ENCODE measurements at regions not wholly inside any gene's neighbourhood (a gene's known extent, or its start where the extent isn't known, plus 50 kb on each side); places are given as distances from the start of the nearest gene placed in this dataset.
A peak's percentile ranks its signal among the peaks of the same experiment; 100 is the strongest.
"Not testable (repeated sequence)": the region's sequence is repeated elsewhere in the genome, so short reads cannot be mapped to it uniquely, and the experiment has no call there.

- DNase-seq = no peak
These were observed 63.8 kb downstream of the SLITRK2 start for GRCh38 chrX:145881175-145881995.

DNA sequence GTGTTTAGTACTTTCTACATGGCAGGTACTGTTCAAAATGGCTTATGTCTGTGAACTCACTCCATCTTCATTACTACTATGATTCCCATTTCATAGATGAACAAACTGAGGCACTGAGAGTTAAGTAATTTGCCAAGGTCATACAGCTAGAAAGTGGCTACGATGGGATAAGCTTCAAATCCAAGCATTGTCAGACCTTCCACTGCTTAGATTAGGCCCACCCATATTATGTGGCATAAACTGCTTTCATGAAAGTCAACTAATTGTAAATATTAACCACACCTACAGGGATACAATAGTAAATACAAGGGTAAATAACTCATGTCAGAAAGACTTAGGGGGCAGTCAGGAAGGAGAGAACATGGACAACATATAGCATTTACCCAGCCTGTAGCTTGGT is 68.8 kb downstream of the SLITRK2 start:
- no peak for DNase-seq

GRCh38 chrX:145910017-145910416 is 92.4 kb downstream of the SLITRK2 start:
- DNase-seq = no peak

DNA sequence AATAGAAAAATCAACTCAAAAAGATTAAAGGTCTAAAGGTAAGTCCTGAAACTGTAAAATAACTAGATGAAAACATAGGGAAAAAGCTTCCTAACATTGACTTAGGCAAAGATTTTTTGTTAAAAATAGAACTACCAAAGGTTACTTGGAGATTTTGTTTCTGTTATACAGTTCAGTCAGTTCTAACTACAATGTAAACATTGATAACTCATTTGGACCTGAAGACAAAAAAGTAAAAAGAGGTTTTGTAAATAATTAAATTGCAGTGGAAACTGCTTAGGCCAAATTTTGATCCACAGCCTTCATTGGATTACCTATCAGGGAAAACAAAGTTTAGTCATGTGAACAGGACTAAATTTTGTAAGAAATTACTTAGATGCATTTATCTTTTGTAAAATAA is 101.8 kb downstream of the SLITRK2 start:
- no peak for DNase-seq

GRCh38 chrX:145923376-145923775 is 105.7 kb downstream of the SLITRK2 start:
- DNase-seq = no peak

DNA sequence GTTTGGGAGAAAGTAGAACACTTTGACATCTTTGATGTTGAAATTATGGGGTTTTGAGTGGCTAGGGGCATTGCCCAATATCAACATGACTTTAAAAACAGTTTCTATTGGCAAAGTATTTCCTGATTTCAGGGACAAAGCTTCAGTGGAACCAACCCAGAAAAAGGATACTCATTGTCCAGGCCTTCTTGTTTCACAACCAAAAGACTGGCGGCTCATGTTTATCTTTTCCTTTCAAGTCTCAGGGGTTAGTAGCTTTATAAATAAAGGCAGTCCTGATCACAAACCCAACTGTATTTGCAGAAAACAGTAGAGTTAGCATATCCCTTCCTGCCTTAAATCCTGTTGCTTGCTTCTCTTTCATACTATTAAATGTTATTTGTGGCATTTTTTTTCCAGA is 119.1 kb downstream of the SLITRK2 start:
- no peak for DNase-seq

- no peak for DNase-seq
These were observed 131.4 kb downstream of the SLITRK2 start for GRCh38 chrX:145949056-145949455.

DNA sequence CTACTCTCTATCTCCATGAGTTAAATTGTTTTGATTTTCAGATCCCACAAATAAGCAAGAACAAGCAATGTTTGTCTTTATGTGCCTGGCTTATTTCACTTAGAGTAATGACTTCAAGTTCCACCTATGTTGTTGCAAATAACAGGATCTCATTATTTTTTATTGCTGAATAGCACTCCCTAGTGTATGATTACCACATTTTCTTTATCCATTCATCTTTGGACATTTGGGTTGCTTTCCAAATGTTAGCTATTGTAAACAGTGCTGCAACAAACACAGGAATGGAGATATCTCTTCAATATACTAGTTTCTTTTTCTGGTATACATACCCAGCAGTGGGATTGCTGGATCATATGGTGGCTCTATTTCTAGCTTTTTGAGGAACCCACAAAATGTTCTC is 136.0 kb downstream of the SLITRK2 start:
- DNase-seq = no peak

GRCh38 chrX:145990051-145990450 is 172.4 kb downstream of the SLITRK2 start:
- DNase-seq = no peak

DNA sequence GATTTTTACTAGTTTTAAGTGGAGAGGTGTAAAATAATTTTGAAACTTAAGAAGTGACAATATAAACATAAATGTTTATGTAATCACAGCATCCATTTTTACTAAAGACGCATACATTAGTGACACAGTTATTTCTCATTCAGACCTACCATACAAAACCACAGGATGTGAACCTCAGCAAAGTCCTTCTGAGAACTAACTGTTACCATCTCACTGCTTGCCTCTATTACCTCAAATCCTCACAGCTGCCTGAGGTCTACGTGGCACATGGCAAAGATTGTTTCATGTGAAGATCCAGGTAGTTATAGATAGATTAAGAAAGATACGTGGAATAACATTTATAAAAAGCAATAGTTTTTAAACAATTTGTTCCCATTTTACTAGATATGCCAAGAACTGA is 189.0 kb downstream of the SLITRK2 start:
- no peak for DNase-seq

DNA sequence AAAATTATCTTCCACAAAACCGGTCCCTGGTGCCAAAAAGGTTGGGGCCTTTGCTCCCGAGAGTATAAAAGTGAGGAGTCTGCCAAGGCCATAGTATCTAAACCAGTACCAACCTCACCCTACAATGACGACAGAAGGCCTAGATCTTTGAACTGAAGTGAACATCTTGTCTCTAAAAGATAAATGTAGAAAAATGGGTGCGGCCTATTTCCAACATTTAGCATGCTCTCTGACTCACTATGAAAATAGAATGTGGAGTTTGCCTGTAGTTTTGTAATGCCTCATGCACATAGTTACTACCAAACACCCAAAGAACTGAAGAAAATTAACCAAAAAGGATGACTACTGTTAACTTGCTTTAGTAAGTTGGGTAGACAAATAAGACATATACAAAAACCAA is 218.4 kb downstream of the SLITRK2 start:
- DNase-seq = no peak

- no peak for DNase-seq
These were observed 224.1 kb downstream of the SLITRK2 start for GRCh38 chrX:146041741-146042140.

DNA sequence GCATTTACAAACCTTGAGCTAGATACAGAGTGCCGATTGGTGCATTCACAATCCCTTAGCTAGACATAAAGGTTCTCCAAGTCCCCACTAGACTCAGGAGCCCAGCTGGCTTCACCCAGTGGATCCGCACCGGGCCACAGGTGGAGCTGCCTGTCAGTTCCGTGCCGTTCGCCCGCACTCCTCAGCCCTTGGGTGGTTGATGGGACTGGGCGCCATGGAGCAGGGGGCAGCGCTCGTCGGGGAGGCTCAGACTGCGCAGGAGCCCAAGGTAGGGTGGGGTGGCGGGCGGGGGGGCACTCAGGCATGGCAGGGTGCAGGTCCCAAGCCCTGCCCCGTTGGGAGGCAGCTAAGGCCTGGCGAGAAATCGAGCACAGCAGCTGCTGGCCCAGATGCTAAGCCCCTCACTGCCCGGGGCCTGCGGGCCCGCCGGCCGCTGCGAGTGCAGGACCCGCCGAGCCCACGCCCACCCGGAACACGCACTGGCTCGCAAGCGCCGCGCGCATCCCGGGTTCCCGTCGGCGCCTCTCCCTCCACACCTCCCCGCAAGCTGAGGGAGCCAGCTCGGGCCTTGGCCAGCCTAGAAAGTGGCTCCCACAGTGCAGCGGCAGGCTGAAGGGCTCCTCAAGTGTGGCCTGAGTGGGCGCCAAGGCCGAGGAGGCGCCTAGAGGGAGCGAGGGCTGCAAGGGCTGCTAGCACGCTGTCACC is 228.5 kb downstream of the SLITRK2 start:
- not testable (repeated sequence) for DNase-seq

- not testable (repeated sequence) for DNase-seq
These were observed 231.9 kb downstream of the SLITRK2 start for GRCh38 chrX:146049568-146049967.

DNA sequence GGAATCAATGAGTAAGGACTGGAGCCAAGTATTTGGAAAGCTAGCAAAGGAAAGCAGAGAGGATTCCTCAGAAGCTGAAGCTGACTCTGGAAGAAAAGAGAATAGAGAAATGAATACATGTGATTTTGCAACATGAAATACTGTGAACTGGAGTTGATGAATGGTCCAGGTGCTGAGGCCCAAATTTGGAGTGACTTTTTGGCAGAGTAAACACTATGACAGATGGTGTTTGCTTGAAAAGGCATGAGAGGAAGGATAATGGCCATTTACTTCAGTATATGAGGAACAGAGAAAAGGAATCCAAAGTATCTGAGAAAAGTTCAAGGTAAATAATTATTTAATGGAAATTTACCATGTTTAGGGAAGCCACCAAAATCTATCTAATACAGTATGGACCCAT is 236.7 kb downstream of the SLITRK2 start:
- no peak for DNase-seq

- DNase-seq = peak; percentile 1
These were observed 238.1 kb downstream of the SLITRK2 start for GRCh38 chrX:146055733-146056132.

- DNase-seq = no peak
These were observed 239.0 kb downstream of the SLITRK2 start for GRCh38 chrX:146056511-146057081.

GRCh38 chrX:146064156-146064555 is 246.5 kb downstream of the SLITRK2 start:
- no peak for DNase-seq

GRCh38 chrX:146090732-146091131 is 273.1 kb downstream of the SLITRK2 start:
- no peak for DNase-seq

GRCh38 chrX:146109362-146109761 is 291.7 kb downstream of the SLITRK2 start:
- no peak for DNase-seq

- not testable (repeated sequence) for DNase-seq
These were observed 301.4 kb downstream of the SLITRK2 start for GRCh38 chrX:146119074-146119473.

- DNase-seq = no peak
These were observed 310.0 kb downstream of the SLITRK2 start for GRCh38 chrX:146127617-146128016.

- no peak for DNase-seq
These were observed 323.6 kb downstream of the SLITRK2 start for GRCh38 chrX:146141221-146141620.

- DNase-seq = no peak
These were observed 326.4 kb downstream of the SLITRK2 start for GRCh38 chrX:146144039-146144438.
